GM12891 (cell line): ENCODE measurements at regions not wholly inside any gene's neighbourhood (a gene's known extent, or its start where the extent isn't known, plus 50 kb on each side); places are given as distances from the start of the nearest gene placed in this dataset.

ENCODE experiments used
- POLR2A ChIP-seq: IDR thresholded peaks from 2 replicates; pipeline ENCODE4 v1.6.1; 2011; ENCODE audit warnings: low read depth, low read length, control low read depth
- TAF1 ChIP-seq: IDR thresholded peaks from 2 replicates; pipeline ENCODE4 v1.6.1; 2011; ENCODE audit warnings: low read depth, low read length, control low read depth

- TF ChIP-seq POLR2A: no peak
- no peak for TF ChIP-seq TAF1
These were observed 167.3 kb downstream of the PJA1 start for GRCh38 chrX:68997911-68998310.
